ENCODE measurements at regions not wholly inside any gene's neighbourhood (a gene's known extent, or its start where the extent isn't known, plus 50 kb on each side); places are given as distances from the start of the nearest gene placed in this dataset.

DNA sequence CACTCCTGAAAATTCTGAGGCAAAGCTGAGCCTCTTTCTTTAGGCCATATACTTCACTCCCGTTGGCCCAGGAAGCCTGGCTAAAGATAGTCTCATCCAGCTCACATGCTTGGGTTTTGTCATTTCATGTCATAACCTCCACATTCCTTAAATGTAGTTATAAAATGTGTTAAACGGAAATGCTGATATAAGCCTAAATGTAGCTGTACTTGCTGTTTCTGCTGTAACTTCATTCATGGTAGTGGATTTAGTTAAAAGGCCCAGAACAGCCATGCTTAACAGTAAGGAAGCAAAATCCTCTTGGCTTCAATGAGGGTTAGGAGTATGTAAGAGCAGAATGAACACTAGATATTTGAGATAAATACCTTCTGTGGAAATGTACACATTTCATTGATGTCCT lies 135.8 kb upstream of the TMEM161B start:
- no peaks in the 10 kb centered on the region for H3K4me1 ChIP-seq
- no peak overlapping the region for H3K9ac ChIP-seq
- H3K27me3 ChIP-seq: no peaks in the 10 kb centered on the region
- no peak overlapping the region for H3K4me3 ChIP-seq
- no peaks in the 10 kb centered on the region for H3K36me3 ChIP-seq
- no peak for TF ChIP-seq Cebpa-rat (IDR thresholded peaks at IDR 0.05)
- no peaks in the 10 kb centered on the region for H3K9me3 ChIP-seq
- H3K27ac ChIP-seq: no peak overlapping the region
- H4K20me1 ChIP-seq: no peaks in the 10 kb centered on the region
- H3K4me2 ChIP-seq: no peak overlapping the region

DNA sequence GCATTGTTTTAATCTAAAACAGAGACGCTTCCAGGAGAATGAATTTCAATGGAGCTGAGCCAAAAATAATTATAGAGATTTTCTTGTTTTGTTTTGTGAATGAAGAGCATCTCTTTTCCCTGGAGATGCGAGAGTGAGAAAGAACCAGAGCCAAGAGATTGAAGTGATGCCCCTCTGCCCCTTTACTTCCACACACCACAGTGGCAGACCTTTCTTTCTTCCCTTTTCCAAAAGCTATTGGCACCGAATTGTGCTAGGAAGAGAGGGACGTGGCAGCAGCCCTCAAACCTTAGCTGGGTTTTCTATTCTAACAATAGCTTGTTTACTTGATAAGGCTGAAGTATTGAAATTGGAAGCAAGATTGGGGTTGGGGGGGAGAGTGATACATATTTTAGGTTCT lies 133.0 kb upstream of the TMEM161B start:
- H4K20me1 ChIP-seq: no peaks in the 10 kb centered on the region
- no peak overlapping the region for H3K4me2 ChIP-seq
- H3K9me3 ChIP-seq: no peaks in the 10 kb centered on the region
- no peaks in the 10 kb centered on the region for H3K27me3 ChIP-seq
- no peaks in the 10 kb centered on the region for H3K36me3 ChIP-seq
- no peak overlapping the region for H3K9ac ChIP-seq
- TF ChIP-seq Cebpa-rat (IDR thresholded peaks at IDR 0.05): no peak
- H3K4me3 ChIP-seq: no peak overlapping the region
- H3K27ac ChIP-seq: no peak overlapping the region
- no peaks in the 10 kb centered on the region for H3K4me1 ChIP-seq

DNA sequence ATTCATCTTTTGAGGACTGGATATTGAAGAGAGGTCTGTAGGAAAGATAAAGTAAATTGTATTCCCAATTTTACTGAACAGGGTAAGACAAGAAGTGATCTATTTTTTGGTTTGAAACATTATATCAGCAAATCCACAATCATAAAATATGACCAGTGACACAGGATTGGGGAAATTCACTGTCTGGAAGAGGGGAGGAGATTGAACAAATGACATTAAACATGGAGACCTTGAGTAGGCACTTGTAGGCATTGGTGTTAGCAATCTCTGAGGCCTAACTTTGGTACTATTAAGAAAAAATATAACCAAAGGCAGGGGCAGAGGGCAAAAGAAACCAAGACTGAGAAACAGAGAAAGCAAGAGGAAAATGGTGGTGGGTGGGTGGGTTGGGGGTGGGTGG lies 132.6 kb upstream of the TMEM161B start:
- H3K4me2 ChIP-seq: no peak overlapping the region
- H3K27ac ChIP-seq: no peak overlapping the region
- no peak overlapping the region for H3K4me3 ChIP-seq
- H3K9me3 ChIP-seq: no peaks in the 10 kb centered on the region
- H3K36me3 ChIP-seq: no peaks in the 10 kb centered on the region
- TF ChIP-seq Cebpa-rat (IDR thresholded peaks at IDR 0.05): no peak
- H3K27me3 ChIP-seq: no peaks in the 10 kb centered on the region
- no peaks in the 10 kb centered on the region for H3K4me1 ChIP-seq
- no peak overlapping the region for H3K9ac ChIP-seq
- no peaks in the 10 kb centered on the region for H4K20me1 ChIP-seq

DNA sequence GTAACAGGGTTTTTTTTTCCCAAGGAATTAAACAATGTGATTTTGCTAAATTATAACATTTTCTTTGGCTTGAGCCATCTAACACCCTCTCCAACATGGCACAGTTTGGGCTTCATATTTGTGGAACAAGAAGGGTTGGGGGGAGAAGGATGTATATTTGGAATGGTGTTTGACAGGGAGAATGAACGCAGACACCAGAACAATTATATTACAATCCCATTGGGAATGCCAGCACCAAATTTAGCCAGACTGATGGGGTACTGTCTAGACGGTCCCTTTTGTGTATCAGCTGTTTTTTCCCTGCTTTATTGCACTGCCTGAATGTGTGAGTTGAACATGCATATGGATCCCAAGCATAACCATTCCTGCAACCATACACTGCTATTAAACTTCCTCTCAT lies 130.9 kb upstream of the TMEM161B start:
- Histone ChIP-seq H4K20me1 (no peaks in the 10 kb centered on the region), H3K27me3 (no peaks in the 10 kb centered on the region), H3K4me1 (no peaks in the 10 kb centered on the region), H3K36me3 (no peaks in the 10 kb centered on the region), H3K27ac (no peak overlapping the region), H3K4me3 (no peak overlapping the region), H3K9ac (no peak overlapping the region), H3K4me2 (no peak overlapping the region), H3K9me3 (no peaks in the 10 kb centered on the region)
- no peak for TF ChIP-seq Cebpa-rat (IDR thresholded peaks at IDR 0.05)

DNA sequence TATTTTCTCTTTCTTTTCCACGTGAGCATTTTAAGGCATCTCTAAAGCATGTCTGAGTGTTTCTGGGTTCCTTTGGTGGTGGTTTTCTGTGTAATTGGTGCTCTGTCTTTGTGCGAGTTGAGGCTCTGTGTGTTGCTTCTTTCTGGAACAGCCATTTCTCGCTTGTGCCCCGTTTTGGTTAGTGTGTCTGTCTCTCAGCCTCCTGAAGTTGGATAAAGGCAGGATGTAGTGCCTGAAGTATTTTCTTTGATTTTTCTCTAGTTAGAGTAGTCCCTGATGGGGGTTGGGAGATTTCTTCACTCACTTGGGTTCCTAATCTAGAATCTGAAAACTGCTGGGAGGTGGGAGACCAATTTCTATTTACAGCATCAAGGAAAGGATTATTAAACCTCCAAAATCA lies 129.7 kb upstream of the TMEM161B start:
- Histone ChIP-seq H3K4me3 (no peak overlapping the region), H3K9ac (no peak overlapping the region), H3K27ac (no peak overlapping the region), H4K20me1 (no peaks in the 10 kb centered on the region), H3K4me2 (no peak overlapping the region), H3K27me3 (no peaks in the 10 kb centered on the region), H3K9me3 (no peaks in the 10 kb centered on the region), H3K36me3 (no peaks in the 10 kb centered on the region), H3K4me1 (no peaks in the 10 kb centered on the region)
- no peak for TF ChIP-seq Cebpa-rat (IDR thresholded peaks at IDR 0.05)

DNA sequence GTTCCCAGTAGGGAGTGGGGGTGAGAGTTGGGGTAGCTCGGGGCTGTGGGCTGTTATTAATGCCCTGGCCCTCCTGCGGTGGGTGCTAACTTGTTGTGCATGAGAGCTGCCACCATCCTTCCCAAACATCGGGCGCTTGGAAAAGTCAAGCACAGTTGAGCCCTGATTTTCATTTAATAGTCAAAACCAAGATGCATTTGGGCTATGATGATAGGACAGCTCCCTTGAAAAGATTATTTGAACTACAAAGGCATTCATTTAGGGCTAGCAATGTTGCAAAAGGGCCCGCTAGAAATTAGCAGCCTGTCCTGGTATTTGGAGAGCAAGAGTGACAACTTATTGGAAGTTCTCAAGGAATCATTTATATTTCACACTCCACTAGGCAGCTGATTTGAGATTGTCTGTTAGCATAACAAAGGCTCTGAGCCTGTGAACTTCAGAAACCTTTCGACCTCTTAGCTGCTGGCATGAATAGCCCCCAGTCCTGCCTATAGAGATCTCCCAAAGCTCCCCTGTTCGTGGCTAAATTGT lies 128.2 kb upstream of the TMEM161B start:
- Histone ChIP-seq H3K27me3 (no peaks in the 10 kb centered on the region), H3K4me2 (no peak overlapping the region), H3K4me1 (no peaks in the 10 kb centered on the region), H4K20me1 (no peaks in the 10 kb centered on the region), H3K9me3 (no peaks in the 10 kb centered on the region), H3K36me3 (no peaks in the 10 kb centered on the region), H3K9ac (no peak overlapping the region), H3K4me3 (no peak overlapping the region), H3K27ac (no peak overlapping the region)
- TF ChIP-seq Cebpa-rat (IDR thresholded peaks at IDR 0.05): no peak

DNA sequence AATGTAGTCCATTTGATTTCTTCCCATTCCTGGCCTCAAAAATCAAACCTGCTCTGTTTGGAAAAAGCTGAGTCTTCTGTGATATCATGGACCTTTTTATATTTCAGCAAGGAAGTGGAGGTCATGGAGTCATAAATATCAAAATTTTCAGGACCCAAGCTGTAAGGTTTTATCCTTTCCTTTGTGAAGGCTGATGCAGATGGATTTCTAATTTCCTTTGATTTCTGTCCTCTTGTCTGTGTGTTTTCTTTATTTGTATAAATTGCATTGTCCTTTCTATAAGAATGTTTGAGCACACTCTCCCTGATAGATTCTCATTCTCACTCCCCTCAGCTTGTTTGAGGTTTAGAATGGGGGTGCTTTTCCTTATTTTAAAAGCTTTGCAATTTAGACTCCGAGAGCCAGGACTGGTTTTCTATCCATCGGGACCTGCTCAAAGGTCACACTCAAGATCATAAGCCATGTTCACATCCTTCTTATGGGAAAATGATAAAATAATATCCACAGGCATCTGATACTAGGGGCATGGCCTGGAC lies 127.4 kb upstream of the TMEM161B start:
- TF ChIP-seq Cebpa-rat (IDR thresholded peaks at IDR 0.05): no peak
- Histone ChIP-seq H3K4me3 (no peak overlapping the region), H3K9me3 (no peaks in the 10 kb centered on the region), H3K36me3 (no peaks in the 10 kb centered on the region), H3K27ac (no peak overlapping the region), H3K9ac (no peak overlapping the region), H3K4me2 (no peak overlapping the region), H3K27me3 (no peaks in the 10 kb centered on the region), H4K20me1 (no peaks in the 10 kb centered on the region), H3K4me1 (no peaks in the 10 kb centered on the region)

DNA sequence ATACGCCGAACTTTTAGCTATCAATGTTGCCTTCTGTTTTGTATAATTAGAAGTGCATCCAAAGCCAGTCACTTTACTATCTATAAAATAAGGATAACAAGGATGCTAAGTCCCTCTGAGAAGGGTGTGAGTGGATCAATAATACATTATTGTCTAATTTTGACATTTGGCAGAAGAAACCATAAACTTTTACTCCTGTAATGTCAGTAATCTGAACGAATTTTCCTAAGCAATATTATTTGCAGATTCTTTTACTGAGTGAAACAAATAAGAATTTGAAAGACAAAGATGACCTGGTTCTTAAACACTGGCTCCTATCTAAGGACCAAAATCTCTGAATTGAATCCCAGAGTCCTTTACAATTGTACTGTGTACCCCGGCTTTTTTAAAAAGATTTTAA lies 126.6 kb upstream of the TMEM161B start:
- H3K9me3 ChIP-seq: no peaks in the 10 kb centered on the region
- no peaks in the 10 kb centered on the region for H4K20me1 ChIP-seq
- no peak overlapping the region for H3K9ac ChIP-seq
- H3K4me2 ChIP-seq: no peak overlapping the region
- no peaks in the 10 kb centered on the region for H3K36me3 ChIP-seq
- H3K27ac ChIP-seq: no peak overlapping the region
- TF ChIP-seq Cebpa-rat (IDR thresholded peaks at IDR 0.05): no peak
- no peaks in the 10 kb centered on the region for H3K4me1 ChIP-seq
- no peaks in the 10 kb centered on the region for H3K27me3 ChIP-seq
- H3K4me3 ChIP-seq: no peak overlapping the region

DNA sequence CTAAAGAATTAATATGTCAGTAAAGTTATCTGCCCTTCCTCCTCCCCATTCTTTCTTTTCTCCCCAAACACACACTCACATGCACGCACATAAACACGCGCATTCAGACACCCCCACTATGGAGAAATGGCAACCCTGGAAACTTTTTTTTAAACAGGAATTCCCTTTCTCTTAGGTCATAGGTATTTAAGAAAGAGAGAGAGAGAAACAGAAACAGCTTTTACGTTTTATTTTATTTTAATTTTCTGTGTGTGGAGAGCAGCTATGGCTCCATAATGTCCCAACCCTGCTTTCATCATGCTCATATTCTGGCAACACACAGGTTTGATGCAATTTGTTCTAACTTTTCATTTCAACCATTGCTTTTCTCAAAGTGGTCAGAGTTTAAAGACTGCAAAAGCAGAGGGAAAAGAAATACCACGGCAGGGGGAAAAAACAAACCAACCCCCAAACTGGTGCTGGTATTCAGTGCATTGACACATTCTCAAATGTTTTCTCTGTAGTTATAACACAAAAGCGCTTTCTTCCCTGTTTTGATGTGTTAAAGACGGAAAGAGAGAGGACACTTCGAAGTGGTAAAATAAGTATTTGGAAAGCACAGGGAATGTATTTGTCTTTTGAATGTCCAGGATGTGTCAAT lies 126.0 kb upstream of the TMEM161B start:
- H3K9ac ChIP-seq: no peak overlapping the region
- no peak overlapping the region for H3K4me2 ChIP-seq
- no peak overlapping the region for H3K27ac ChIP-seq

DNA sequence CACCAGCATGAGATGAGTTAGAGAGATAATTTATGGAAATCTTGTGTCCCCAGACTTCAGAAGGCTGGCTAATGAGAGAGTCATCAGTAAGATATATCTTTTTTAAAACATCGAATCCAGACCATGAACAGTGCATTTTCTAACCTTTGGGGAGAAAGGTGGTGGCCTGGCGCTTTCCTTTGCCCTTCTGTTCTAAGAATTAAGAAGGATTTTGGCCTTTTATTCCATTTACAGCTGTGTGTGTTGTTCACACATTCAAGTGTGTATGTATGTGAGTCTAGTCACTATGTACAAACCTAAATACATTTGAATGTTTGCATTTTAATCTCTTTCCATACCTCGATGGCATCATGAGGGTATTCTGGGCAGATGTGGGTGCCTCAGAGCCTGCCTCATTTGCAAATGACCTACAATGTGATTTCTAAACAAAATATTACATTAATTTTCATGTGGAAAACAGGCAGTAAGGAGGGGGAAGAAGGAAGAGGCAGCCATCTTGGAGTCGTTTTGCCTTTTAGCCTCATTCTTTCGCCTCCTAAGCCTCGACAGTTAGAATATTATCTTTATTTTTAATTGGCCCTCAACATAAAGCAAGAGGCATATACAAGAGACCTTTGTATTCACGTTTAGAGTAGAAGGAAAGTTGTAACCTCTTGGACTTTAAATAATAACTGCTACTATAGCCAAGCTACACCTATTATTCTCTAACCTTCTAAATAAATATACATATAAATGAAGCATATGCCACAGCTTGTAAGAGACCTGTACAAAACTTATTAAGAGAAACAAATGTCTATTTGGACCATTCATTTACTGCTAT lies 125.3 kb upstream of the TMEM161B start:
- H3K4me1 ChIP-seq: no peaks in the 10 kb centered on the region
- H3K36me3 ChIP-seq: no peaks in the 10 kb centered on the region
- H3K4me3 ChIP-seq: no peak overlapping the region
- no peaks in the 10 kb centered on the region for H3K9me3 ChIP-seq
- H3K4me2 ChIP-seq: no peak overlapping the region
- H3K27me3 ChIP-seq: no peaks in the 10 kb centered on the region
- H4K20me1 ChIP-seq: no peaks in the 10 kb centered on the region
- TF ChIP-seq Cebpa-rat (IDR thresholded peaks at IDR 0.05): no peak
- H3K9ac ChIP-seq: no peak overlapping the region
- no peak overlapping the region for H3K27ac ChIP-seq

More for the DNA sequence above, 126.0 kb upstream of the TMEM161B start:
- Histone ChIP-seq H3K4me3 (no peak overlapping the region), H4K20me1 (no peaks in the 10 kb centered on the region), H3K4me1 (no peaks in the 10 kb centered on the region), H3K27me3 (no peaks in the 10 kb centered on the region), H3K9me3 (no peaks in the 10 kb centered on the region), H3K36me3 (no peaks in the 10 kb centered on the region)
- no peak for TF ChIP-seq Cebpa-rat (IDR thresholded peaks at IDR 0.05)

All from BLaER1 (cell line).